Left kidney (tissue), 1 donor: ENCODE measurements at regions not wholly inside any gene's neighbourhood (a gene's known extent, or its start where the extent isn't known, plus 50 kb on each side); places are given as distances from the start of the nearest gene placed in this dataset.
"Not testable (repeated sequence)": the region's sequence is repeated elsewhere in the genome, so short reads cannot be mapped to it uniquely, and the experiment has no call there.

Experiments used
- DNase-seq: peaks from one replicate; pipeline ENCODE4 v3.0.0-alpha.2; 2013

GRCh38 chr5:89546657-89547056 is 663.7 kb upstream of the MEF2C start:
- DNase-seq, result no peak

DNA sequence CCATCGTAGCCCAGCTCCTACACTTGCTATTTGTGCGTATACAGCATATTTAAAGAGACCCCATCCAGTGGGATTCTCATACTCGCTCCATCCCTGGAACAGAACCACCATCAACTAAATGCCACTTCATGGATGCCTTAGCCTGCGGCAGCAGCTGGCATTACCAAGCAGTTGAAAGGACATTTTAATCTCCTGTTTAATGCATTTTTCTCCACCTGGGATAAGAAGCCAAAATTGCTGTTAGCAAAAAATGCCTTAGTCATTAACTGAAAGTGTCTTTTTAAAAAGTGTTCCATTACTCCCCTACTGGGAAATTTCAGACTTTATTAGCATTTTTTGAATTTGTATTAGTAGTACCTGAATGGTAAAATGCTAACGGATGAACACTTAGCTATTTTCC is 662.6 kb upstream of the MEF2C start:
- DNase-seq, result no peak

DNA sequence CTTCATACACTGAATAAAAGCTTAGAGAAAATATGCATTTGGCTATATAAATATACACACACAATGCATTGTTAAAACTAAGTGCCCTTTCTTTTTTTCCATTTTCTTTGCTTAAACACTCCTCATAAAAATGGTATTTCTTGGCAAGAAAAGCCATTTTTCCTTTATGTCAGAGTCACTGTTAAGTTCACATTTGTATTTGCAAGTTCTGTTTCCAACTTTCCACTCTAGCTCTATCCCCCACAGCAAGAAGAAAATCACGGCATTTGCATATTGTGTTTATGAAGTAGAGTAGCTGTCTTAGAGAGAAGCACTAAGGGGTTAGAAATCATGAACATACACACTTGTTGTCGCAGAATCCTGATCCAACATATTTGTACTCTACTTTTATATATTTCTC is 662.1 kb upstream of the MEF2C start:
- no peak for DNase-seq

- no peak for DNase-seq
These were observed 659.8 kb upstream of the MEF2C start for GRCh38 chr5:89542736-89543135.

DNA sequence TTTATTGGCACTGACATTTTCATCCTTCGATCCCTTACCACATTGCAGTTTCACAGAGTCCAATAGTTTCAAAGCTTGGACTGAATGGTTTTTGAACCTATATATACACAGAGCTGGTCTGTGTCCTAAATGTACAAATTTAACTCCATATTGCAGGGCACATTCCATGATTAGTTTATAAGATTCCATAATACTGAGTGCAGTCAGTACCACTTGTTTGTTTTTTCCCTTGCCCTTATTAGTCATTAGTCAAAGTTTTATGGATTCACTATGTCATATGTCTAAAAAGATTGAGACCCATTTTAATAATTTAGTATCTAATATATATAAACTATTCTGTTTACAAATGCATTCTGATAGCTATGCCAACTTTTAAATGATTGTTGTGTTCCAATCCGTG is 654.8 kb upstream of the MEF2C start:
- DNase-seq, result no peak

- no peak for DNase-seq
These were observed 653.0 kb upstream of the MEF2C start for GRCh38 chr5:89536020-89536419.

- DNase-seq, result no peak
These were observed 652.4 kb upstream of the MEF2C start for GRCh38 chr5:89535411-89535810.

GRCh38 chr5:89534331-89534730 is 651.3 kb upstream of the MEF2C start:
- no peak for DNase-seq

DNA sequence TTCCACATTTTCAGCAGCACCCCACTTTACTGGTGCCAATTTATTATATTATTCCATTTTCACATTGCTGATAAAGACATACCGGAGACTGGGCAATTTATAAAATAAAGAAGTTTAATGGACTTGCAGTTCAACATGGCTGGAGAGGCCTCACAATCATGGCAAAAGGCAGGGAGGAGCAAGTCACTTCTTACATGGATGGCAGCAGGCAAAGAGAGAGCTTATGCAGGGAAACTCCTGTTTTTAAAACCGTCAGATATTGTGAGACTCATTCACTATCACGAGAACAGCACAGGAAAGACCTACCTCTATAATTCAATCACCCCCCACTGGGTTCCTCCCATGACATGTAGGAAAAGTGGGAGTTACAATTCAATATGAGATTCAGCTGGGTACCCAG is 641.8 kb upstream of the MEF2C start:
- DNase-seq, result no peak

DNA sequence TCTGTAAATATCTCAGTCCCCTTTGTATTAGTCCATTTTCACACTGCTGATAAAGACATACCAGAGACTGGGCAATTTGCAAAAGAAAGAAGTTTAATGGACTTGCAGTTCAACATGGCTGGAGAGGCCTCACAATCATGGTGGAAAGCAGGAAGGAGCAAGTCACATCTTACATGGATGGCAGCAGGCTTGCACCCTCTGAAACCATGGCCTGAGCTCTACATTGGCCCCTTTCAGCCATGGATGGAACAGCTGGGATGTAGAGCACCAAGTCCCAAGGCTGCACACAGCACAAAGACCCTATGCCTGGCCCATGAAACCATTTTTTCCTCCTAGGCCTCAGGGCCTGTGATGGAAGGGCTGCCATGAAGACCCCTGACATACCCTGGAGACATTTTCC is 640.9 kb upstream of the MEF2C start:
- DNase-seq, result not testable (repeated sequence)

- DNase-seq, result no peak
These were observed 637.8 kb upstream of the MEF2C start for GRCh38 chr5:89520771-89521170.

GRCh38 chr5:89513299-89514044 is 630.5 kb upstream of the MEF2C start:
- DNase-seq, result no peak

DNA sequence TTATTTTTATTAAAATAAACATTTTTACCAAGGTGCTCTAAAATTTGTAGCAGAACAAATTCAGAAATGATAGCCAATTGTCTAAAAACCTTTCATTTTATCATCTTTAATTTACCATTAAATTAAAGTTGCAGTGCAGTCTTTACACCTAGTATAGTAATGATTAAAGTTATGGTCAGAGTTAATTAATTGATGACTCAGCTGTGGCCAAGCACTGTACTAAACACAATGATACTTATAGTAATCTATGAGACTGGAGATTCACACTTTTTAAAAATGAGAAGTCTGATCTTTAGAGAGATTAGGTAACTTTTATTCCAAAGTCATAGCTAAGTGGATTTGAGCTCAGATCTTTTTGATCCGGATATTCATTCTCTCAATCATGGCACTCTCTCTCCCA is 621.1 kb upstream of the MEF2C start:
- no peak for DNase-seq

DNA sequence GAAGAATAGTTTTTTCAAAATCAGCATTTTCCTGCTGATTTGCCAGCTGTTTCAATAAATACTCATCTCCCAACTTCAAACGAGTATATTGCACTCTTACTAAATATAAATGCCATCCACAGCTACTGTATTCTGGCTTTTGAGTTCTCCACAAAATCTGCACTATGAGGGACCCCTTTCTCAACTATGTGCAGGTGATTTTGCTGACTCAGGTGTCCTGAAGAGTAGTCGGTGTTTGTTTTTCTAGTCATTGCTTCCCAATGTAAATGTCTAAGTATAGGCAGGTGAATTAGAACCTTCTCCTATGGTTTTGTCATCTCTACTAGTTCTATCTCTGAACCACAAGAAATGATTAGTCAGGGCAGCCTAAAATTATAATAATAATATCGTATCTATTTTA is 616.8 kb upstream of the MEF2C start:
- no peak for DNase-seq

GRCh38 chr5:89498699-89499098 is 615.7 kb upstream of the MEF2C start:
- DNase-seq, result no peak

- no peak for DNase-seq
These were observed 610.4 kb upstream of the MEF2C start for GRCh38 chr5:89493414-89493813.

GRCh38 chr5:89484962-89485361 is 602.0 kb upstream of the MEF2C start:
- no peak for DNase-seq

DNA sequence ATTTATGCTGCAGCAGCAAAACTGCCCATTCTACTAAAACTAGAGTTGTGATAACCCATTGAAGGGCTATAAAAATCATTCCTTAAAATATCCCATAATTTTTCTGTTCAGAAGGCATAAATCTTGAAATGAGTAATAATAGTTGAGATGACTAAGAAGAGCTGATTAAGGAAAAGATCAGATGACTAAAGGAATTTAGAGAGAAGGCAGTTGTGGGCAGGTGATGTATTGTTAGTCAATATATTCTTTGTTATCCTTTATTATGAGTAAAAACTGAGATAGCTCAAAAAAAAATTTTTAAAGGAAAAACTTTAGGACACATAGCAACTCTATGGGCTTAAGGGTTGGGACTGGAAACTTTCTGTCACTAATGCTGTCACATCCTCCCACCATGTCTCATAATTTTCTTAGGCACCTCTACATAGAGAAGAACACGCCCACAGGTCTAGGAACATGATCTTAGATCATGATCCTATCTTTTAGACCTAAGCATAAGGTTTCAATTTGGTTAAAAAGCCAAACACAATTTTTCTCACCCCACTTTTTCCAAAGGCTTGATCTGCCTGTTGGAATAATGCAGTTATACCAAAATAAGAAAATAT is 597.5 kb upstream of the MEF2C start:
- DNase-seq, result no peak

DNA sequence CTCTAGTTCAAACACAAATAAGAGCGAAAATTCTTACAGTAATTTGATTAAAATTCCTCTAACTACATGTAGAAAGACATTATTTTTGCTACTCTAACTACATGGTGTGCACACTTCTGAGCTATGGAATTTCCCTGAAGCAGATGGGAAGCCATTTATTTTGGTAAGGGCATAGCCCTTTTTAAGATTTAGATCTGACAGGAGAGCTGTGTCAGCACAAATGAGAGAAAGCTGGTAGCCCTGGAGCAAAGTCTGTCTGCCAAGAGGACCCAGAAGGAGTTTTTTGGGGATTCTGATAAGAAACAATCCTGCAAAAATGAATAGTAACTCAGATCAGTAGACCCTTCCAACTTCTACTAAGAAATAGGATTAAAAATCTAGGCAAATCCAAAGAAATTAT is 595.9 kb upstream of the MEF2C start:
- DNase-seq, result no peak

DNA sequence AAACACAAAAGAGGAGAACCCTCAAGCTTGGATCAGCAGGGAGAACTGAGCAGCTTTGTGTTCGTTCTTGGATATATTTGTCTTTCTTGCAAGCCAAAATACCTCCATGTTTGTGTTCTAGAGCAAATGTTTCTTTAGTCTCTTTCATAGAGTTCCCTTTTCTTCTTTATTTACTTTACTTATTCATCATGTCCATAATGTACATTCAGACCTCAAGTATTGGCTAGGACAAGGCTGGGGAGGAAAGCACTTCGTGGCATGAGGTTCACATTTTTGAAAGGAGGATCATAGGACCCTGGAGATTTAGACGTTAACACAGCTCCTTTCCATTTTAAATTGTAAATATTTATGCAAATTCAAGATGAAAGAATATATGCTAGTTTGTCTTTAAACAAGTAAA is 590.2 kb upstream of the MEF2C start:
- DNase-seq, result no peak

GRCh38 chr5:89471541-89471940 is 588.6 kb upstream of the MEF2C start:
- DNase-seq, result no peak

- DNase-seq, result no peak
These were observed 588.1 kb upstream of the MEF2C start for GRCh38 chr5:89471115-89471514.

DNA sequence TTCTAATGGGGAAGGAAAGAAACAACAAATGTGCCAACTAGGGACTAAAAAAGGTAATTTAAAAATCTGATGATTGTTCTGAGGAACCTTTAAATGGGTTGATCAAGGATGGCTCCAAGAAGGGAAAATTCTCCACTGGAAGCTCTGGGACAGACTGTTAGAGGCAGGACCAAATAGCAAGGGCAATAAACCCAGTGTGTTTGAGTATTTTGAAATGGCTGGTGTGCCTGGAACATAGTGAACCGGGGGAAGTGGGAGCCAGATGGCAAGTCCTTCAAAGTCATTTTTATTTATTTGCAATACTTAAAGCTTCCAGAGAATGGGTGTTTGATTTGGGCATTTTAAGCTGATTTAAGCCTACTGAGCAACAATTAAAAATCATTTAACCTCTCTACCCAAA is 587.7 kb upstream of the MEF2C start:
- DNase-seq, result no peak

- no peak for DNase-seq
These were observed 575.3 kb upstream of the MEF2C start for GRCh38 chr5:89458332-89458656.
